HL-60/S4 treated with retinoic acid at 250 ng/mL for 4 days and 3 days (cell line): ENCODE measurements at regions not wholly inside any gene's neighbourhood (a gene's known extent, or its start where the extent isn't known, plus 50 kb on each side); places are given as distances from the start of the nearest gene placed in this dataset.
"Not testable (repeated sequence)": the region's sequence is repeated elsewhere in the genome, so short reads cannot be mapped to it uniquely, and the experiment has no call there.

Source experiments
- in situ Hi-C: fragments of 300-500 bp; cut with MboI; formaldehyde crosslinking; loops from 2 replicates; pipeline ENCODE4 v1.7.0; 2022; ENCODE audit warnings: low sequenced_read_pairs

DNA sequence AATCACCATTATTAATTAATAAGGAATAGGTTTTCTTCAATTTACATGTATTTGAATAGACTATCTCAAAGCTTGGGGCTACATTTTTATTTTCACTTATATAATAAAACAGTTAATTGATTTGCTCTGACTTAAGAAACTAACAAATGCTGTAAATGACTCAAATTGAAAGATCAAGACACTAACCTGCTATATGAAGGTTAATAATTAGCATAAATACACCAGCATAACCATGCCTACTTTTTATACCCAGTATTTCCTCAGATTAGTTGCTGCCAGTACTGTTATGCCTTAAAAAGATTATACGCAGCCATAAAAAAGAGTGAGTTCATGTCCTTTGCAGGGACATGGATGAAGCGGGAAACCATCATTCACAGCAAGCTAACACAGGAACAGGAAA lies 1545.1 kb downstream of the AMY1C start:
- in situ Hi-C loops = no loop called here

DNA sequence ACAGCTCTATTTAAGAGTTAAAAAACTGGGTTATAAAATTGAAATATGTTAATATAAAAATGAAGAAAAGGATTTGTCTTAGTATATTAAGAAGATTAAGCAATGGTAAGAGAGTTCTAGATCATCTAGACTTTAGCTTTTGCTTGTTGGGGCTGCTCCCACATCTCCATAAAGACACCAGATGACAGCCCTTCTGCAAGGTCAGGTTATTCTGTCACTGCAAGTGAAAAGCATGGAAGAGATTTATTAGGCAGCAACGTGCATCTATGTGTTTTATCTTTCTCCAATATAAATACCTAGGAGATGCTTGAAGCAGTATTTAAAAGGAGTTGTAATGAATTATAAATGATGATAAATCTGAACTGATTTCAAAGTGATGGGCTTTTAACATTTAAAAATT lies 1560.4 kb downstream of the AMY1C start:
- in situ Hi-C loops = no loop called here

DNA sequence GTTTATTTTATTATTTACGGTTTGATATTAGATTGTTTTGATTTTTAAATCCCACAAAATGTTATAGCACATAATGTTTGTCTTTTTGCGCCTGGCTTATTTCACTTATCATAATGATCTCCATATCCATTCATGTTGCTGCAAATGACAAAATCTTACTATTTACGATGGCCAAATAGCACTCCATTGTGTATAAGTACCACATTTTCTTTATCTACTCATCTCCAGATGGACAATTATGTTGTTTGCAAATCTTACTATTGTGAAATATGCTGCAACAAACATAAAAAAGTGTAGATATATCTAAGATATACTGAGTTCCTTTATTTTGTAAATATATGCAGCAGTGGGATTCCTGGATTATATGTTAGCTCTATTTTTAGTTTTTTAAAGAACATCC lies 1568.3 kb downstream of the AMY1C start:
- in situ Hi-C loops = no loop called here

DNA sequence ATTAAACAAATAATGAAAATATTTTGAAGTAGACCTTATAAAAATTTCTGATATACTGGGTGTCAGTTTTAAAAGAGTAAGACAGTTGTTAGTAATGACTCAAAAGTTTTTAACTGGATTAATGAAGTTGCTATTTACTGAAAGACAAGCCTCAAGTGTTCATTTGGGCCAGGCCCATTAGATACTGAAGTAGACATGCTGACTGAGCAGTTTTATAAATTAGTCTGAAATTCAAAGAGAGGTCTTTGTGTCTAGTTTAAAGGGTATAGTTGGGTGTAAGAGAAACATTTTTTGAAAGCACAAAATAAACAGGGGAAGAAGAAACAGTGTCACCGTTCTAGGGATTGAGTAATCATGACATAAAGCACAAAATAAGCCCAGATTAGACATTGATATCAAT lies 1577.2 kb downstream of the AMY1C start:
- in situ Hi-C loops = no loop called here

DNA sequence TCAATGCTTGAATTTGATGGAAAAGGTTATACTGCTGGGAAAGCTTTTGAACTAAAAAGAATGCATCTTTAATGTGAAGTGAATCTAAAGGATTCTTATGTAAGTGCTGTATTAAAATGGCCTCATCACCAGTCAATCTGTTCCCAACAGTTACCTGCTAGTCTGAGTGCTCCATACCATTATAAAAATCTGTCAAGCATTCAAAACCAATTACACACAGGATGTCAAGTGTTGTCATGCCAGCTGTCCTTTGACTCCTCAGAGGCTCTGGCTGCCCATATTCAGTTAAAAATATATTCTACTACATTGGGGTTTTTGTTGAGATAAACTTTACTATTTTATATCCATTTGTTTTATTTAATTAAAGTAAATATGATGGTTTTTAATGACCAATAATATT lies 1587.7 kb downstream of the AMY1C start:
- in situ Hi-C loops = no loop called here

DNA sequence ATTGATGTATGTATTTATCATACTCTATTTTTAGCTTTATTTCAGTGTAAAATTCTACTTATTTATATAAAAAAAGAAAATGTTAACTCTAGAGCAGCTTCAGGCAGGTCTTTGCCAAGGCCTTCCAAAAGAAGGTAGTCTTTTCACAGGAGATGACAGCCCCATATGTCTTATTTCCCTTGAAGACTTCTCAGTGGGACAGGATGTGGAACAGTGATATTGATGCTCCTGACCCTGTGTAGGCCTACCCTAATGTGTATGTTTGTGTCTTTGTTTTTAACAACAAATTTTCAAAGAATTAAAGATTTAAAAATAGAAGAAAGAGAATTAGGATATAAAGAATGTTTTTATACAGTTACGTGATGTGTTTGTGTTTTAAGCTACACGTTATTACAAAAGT lies 1593.6 kb downstream of the AMY1C start:
- in situ Hi-C loops = no loop called here

DNA sequence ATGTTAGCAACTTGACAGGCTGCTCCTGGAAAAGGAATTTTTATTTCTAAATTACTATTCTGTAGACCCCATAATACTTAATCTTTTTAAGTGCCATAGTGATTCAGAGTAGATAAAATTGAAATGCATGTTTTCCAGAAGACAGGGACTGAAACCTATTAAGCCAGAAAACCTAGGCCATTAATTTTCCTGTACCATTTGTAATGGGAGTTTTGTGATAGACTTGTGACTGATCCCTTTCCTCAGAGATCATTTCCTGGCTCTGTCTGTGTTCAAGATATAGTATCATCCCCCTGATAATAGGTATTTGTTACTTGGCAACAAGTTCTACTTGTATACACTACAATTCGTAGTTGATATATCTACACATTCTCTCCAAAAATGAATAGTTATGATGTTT lies 1609.8 kb downstream of the AMY1C start:
- in situ Hi-C loops = no loop called here

DNA sequence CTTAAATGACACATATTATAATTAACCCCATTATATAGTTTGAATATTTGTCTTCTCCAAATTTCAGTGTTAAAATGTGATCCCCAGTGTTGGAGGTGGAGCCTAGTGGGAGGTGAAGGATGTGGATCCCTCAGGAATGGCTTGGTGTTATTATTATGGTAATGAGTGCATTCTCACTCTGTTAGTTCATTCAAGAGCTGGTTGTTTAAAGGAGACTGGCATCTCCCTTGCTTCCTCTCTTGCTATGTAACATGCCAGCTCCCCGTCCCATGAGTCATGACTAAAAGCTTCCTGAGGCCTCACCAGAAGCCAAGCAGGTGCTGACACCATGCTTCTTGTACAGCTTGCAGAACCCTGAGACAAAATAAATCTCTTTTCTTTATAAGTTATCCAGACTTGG lies 1612.7 kb downstream of the AMY1C start:
- in situ Hi-C loops = no loop called here

DNA sequence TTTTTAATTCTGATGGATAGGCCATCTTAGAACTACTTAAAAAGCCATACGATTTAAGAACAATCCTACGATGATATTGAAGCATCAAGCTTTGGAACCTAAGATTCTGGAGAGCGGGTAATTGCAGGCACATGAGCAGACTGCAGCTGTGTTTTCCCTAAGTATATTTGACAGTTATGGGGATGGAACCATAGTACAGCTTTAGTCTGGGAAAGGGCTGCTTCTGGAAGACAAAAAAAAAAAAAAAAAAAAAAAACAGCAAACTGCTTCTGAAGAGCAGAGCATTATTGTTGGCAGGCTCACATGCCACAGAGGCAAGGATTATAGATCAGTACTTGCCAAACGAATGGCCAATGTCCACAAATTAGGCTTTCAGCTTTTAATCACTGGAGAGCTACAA lies 1618.7 kb downstream of the AMY1C start:
- in situ Hi-C loops = no loop called here

DNA sequence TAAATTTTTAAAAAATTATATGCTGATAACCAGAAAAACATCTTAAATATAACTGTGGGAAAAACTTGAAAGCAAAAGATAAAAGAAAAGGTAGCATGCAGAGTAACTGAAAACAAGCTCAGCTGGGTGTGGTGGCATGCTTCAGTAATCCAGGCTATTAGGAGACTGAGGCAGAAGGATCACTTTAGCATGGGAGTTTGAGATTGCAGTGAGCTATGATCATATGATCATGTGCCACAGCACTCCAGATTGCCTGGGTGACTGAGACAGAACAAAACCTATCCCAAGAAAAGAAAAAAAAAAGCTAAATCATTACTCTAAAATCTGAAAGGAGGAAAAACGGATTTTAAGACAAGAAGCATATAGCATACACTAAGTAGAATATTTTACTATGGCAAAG lies 1624.0 kb downstream of the AMY1C start:
- in situ Hi-C loops = no loop called here

DNA sequence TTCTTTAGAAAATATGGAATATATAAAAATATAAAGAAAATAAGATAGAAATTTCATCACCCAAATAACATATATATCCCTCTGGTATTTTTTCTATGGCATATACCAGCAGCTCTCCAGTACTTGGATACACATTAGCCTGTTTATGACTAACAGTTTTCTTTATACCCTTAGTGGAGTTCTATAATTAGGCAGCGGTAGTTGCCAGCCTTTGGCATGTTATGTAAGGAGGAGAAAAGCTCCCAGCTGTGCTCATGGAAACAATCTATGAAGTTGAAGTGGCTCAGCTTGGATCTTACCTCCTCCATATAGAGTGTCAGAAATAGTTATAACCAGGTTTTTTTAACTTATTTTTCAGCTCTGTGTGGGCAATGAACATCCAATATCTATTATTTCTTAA lies 1636.8 kb downstream of the AMY1C start:
- in situ Hi-C loops = no loop called here

DNA sequence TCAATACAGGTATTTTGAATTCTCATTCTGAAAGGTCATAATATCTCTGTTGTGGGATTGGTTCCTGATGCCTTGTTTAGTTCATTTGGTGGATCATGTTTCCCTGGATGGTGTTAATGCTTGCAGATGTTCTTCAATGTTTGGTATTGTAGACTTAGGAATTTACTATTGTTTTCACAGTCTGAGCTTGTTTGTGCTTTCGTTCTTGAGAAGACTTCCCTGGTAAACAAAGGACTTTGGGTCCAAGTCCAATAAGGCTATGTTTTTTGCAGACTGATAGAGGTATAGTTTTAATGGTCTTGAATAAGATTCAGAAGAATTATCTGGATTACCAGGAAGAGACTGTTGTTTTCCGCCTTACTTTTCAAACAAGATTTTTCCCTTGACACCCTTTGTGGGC lies 1646.3 kb downstream of the AMY1C start:
- in situ Hi-C loops = no loop called here

DNA sequence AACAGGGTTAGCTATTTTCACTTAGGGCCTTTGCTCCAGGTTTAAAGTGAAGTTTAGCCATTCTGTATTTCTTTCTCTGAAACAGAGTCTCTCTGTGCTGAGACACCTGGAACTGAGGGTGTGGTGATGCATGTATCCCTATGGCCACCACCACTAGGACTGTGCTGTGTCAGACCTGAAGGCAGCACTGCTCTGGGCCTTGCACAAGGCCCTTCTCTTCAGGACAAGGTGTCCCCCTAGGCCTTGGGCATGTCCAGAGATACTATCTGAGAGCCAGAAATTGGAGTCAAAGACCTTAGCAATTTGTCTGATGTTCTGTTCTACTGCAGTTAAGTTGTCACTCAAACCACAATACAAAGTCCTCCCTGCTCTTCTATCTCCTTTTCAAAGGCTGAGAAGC lies 1649.2 kb downstream of the AMY1C start:
- in situ Hi-C loops = no loop called here

DNA sequence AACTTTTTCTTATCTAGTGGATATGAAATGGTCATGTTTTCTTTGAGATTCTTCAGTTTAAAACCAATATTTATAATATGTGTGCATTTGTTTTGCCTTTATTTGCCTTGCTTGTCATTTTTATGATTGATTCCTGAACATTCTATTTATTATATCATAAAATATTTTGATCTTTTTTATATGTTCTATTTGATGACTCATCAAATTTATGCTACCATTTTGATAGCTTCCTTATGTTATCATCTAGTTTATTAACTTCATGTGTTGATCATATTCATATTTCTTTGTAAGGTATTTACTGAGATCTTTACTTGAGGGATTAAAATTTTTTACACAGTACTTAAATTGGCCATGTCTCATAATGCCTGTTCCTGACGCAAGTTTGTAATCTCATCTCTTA lies 1650.0 kb downstream of the AMY1C start:
- in situ Hi-C loops = no loop called here

DNA sequence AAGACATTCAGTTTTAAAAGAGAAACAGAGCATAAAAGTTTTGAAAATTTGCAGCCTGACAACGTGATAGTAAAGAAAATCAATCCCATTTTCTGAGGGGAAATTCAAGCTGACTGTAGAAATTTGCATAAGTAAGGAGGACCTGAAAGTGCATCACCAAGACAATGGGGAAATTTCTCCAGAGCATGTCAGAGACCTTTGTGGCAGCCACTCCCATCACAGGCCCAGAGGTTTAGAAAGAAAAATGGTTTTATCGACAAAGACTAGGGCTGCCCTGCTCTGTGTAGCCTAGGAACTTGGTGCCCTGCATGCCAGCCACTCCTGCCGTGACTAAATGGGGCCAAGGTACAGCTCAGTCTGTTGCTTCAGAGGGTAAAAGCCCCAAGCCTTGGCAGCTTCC lies 1640.2 kb upstream of the PRMT6 start:
- in situ Hi-C loops = no loop called here

DNA sequence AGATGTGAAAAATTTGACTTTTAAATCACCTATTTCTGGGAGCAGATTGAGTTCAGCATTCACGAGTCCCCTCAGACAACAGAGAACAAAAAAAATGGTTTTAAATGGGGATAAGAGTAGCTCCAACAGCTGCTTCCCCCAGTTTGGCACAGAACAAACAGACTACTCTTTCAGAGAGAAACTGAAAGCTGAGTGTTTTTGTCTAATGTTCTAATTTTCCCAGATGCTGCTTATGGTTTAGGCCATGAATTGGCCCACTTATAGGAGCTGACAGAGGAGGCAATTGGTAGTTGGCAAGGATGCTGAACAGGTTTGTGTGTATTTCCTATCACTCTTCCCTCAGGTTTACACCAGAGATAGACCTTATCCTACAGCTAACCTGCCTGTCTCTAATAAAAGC lies 1637.4 kb upstream of the PRMT6 start:
- in situ Hi-C loops = no loop called here

DNA sequence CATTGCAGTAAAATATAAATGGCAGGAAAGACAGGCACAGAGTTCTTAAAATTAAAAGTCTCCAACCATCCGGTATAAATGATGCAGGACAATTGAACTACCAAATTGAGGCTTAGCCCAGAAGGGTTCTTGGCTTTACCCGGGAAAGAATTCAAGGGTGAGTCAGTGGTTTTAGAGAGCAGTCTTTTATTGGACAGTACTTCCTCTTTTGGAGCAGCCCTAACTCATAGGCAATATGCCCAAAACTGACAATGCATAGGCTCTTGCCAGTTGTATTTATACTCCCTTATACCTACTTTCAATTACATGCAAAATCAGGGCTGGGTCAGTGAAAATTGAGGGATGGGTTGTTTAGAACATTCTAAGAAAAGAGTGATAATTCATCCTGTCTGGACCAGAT lies 1628.9 kb upstream of the PRMT6 start:
- in situ Hi-C loops = no loop called here

DNA sequence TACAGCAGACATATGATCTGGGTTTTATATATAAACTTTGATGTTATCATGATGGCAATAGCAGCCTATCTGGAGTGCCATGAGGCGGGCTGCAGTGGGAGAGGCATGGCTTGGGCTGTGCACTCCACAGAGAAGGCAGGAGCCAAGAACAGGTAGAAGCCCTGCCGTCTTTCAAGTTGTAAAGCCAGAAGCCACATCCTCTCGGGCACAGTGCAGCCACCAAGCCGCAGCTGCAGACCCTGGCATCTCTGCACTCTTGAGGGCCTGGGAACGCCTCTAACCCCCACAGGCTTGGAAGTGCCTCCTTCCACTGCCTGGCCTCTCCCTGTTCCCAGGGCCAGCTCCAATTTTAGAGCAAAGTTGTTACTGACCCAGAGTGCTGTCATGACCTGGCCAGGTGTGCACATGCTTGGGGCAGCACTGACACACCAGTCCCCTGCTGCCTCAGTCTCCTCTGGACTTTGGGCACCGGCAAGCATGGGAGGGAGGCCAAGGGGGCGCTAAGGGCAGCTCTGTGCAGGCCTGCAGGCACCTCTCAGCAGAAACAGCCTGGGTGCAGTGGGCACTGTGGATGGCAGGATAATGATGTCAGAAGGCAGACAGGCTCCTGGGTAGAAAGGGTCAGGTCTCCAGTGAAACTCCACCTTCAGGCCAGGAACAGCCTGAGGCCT lies 1619.8 kb upstream of the PRMT6 start:
- in situ Hi-C loops = no loop called here

DNA sequence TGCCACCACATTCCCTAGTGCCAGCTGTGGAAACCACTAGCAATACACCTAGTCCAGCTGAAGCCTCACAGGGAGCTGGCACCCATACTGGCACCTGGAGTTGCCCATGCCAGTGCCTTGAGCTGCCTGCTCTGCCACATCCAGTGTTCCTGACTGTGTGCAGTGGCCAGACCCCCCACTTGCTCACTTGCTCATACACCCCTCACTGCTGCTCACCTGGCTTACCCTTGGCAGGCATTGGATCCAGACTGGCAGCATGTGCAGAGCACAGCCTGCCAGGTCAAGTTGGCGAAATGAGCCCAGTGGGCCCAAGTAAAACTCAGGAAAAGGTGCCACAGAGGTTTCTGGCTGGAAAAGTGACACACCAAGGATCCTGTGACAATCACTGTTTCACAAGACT lies 1618.6 kb upstream of the PRMT6 start:
- in situ Hi-C loops = no loop called here

DNA sequence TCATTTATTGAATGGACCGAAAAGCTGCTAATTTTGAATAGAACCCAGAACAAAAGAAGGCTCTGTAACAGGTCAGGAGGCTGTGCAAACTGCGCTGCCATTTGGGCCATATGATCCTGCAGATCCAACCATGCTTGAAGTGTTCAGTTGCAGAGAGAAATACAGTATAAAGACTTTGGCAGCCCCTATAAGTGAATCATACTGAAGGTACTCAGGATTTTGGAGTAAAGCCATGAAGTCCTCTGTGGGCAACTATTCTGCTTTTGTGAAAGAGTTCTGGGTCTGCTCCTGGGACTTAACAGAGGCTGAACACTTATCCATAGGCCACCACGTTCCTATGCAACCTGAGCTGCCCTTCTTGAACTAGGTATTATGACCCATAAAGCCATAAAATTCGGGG lies 1613.6 kb upstream of the PRMT6 start:
- in situ Hi-C loops = no loop called here

DNA sequence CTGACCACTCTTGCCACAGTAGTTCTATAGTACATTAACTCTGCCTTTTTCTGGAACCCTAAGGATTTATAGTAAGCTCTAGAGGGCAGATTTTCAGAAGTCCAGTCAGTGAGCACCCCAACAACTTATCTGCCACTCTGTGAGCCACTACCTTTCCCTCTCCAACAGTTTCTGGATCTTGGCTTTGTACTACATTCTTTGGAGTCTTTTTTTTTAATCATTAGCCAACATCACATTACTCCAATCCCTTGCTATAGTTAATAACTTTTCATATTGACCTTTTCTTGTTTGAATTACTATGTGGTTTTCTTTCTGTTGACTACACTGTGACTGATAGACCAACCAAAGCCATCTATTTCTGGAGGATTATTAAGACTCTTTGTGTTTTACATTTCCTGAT lies 1596.7 kb upstream of the PRMT6 start:
- in situ Hi-C loops = no loop called here

DNA sequence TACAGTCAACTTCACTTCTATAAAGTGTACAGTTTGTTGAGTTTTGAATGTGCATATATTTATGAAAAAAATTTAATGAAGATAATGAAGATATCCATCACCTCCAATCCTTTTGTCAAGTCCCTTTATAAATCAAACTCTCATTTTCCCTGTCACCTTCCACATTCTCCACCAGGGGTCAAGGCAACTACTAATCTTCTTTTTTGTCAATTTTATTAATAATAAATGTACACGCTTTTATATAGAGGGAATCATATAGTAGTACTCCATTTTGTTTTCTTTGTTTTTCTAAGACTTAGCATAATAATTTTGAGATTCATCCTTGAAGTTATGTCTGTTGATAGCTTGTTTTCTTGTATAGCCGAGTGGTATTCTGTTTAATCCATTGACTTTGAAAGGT lies 1594.2 kb upstream of the PRMT6 start:
- in situ Hi-C loops = no loop called here

DNA sequence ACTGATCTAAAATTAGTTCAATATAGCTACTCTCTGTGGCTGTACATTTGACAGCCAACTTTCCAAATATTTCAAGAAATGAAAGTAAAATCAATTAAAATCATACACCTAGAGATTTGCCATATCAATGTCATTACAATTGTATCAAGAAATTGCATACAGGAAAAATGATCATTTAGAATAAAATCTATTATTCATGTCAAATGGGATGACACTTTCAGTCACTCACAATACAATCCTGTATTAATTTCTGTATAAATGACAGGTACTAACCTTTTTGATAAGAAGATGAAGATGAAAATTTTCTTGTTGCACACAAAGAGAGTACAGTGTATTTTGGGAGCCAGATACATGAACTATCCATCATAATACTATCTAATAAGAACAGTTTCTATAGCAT lies 1588.9 kb upstream of the PRMT6 start:
- in situ Hi-C loops = no loop called here

DNA sequence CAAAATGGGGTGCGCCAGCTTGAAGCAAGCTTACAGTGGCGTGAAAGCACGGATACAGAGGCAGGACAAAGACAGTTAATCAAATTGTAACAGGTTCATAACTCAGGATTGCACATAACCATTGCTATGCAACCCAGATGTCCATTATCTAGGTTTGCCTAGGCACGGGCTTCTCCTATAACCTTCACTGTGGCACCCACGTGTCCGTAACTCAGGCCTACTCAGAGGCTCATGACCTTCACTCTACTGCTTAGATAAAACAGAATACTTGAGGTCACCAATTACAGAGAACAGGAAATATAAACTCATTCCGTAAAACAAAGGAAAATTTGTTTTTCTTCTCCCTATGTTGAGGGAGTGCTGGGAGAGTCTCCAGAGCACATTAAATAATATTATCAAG lies 1585.9 kb upstream of the PRMT6 start:
- in situ Hi-C loops = not testable (repeated sequence)
